GM18517 (cell line): ENCODE measurements at regions not wholly inside any gene's neighbourhood (a gene's known extent, or its start where the extent isn't known, plus 50 kb on each side); places are given as distances from the start of the nearest gene placed in this dataset.

Source experiments
- ATAC-seq: cut with Tn5 transposase; IDR thresholded peaks from one replicate; pipeline ENCODE4 v1.9.1; 2021; ENCODE audit warnings: mild to moderate bottlenecking, moderate library complexity; ENCODE audit not compliant: unreplicated experiment

DNA sequence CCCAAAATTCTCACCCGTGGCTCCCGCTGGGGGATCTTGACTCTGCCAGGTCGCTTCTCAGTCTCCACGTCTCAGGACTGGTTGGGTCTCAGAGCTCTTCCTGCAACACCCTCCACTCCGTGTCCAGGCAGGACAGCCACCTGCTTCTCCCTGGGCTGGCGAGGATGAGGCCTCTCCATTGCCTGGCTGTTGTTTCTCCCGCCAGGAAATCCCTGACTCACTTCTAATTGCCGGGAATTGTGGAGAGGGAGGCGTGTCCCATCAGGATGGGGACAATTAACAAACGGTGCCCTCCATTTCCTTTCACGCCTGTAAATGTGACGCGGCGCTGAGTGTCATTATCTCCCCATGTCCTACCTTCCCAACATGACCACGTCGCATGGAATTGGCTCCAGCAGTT lies 204.5 kb downstream of the RBFOX3 start:
- no peak for ATAC-seq

GRCh38 chr17:79405823-79406222 lies 205.0 kb downstream of the RBFOX3 start:
- ATAC-seq, result no peak

GRCh38 chr17:79404136-79404911 lies 206.5 kb downstream of the RBFOX3 start:
- no peak for ATAC-seq

DNA sequence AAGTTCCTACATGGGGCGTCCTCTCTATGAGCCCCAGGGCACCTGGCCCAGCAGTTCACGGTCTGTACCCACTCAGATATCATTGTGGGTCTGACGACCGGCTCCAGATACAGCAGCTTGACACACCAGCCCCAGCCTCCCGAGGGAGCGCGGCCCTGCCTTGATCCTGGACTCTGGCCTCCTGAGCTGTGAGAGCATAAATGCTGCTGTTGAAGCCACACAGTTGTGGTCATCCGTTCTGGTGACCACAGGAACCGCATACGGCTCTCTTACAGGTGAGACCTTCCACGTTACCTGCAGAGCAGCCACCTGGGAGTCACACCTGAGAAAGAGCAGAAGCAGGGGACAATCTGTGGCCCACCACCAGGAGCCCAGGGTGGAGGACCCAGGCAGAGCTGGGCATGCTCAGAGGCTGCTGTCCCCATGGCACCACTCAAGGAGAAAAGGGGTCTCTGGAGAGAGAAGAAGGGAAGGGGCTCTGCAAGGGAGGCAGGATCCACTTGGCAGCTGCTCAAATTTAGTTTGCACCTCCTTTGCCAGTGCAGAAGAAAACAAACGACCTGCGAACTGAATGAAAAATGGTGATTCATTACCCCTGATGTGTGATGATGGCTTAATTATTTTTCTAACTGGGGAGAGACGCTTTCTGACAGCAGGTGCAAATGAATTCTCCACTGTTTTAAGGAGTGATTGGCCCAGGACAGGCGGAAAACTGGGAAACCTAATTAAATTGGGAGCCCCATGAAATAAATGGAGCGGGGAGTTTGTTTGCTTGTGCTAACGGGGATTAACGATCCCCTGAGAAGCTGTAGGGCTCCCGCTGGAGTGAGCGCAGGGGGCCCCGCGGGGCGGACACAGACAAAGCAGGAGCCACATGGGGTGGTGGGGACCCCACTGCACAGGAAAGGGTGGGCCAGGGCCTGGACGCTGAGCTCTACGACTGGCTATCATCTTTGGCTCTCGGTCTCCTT lies 208.9 kb downstream of the RBFOX3 start:
- no peak for ATAC-seq

DNA sequence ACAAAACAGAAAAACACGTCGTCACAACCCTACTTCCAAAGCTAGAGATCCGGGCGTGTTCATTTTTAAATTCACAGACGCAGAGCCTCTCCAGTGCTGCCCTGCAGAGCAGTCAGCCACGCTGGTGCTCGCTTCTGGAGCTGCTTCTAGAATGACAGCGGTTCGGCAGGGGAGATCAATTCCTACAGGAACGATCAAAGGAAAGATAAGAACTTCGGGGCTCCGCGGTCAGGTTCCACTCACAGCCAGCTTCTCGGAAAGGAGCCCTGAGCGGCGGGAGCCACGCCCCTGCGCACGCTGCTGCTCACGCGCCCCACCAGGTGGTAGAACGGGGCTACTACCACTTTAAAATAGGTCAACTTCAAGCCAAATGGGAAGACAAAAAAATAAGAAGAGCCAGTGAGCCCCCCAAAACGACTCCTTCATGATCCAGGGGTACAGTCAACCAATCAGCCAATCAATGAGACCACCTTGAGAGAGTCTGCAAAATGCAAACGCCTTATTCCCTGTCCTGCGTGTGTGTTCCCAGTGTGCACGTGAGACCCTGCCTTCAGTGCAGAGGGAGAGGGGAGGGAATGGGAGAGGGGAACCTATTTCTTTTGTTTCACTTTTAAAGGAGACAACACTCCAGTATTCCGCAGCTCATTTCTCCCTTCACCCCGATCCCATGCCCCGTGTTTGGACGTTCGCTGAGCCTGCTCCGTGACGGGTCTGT lies 209.7 kb downstream of the RBFOX3 start:
- ATAC-seq, result no peak

GRCh38 chr17:79399610-79400144 lies 211.2 kb downstream of the RBFOX3 start:
- ATAC-seq, result no peak

DNA sequence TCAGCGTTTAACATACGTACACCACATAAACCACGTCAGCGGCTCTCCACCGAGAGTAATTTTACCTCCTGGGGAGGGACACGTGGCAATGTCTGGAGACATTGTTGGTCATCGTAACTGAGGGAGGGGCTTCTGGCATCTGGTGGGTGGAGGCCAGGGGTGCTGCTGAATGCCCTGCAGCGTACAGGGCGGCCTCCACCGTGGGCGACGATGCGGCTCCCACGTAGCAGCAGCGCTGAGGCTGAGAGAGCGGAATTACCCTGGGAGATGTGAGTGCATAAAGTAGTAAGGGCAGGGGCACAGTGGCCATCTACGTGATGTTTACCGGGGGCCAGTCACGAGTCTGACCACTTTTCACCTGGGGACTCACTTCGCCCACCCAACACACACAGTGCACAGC lies 212.4 kb downstream of the RBFOX3 start:
- ATAC-seq, result no peak

DNA sequence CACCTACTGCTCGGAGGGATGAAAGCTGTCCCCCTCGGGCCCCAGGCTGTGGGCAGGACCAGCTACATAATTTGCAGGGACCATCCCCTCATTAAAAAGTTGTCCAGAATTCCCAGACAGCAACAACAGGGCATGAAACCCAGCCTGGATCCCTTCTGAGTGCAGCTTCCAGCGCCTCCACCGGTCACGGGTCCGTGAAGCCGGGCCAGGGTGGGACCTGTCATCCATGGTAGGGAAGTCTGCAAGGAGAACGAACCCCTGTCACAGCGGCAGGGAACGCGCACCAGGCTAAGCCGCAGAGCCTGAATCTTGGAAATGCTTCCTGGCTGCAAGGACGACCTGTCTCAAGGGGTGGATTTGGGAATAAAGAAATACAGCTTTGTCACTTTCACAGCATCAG lies 214.2 kb downstream of the RBFOX3 start:
- ATAC-seq, result no peak

GRCh38 chr17:79395545-79395944 lies 215.3 kb downstream of the RBFOX3 start:
- ATAC-seq, result no peak

DNA sequence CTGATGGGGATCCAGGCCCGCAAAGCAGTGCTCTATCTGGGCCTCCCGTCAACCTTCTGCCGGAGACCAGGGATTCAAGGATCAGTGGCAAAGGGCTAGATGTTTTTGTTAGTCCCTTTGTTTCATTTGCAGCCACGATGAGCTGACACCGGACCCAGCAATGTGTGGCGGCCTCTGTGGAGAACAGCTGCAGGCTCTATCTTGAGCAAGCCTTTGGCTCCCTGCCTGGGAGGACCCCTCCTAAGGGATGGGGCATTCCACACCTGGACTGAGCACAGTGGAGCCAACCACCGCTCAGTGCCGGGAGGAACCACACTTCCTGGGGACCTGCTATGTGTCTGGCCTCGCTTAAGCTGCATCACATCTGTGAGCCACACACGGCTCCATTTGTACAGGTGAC lies 215.8 kb downstream of the RBFOX3 start:
- ATAC-seq, result no peak

DNA sequence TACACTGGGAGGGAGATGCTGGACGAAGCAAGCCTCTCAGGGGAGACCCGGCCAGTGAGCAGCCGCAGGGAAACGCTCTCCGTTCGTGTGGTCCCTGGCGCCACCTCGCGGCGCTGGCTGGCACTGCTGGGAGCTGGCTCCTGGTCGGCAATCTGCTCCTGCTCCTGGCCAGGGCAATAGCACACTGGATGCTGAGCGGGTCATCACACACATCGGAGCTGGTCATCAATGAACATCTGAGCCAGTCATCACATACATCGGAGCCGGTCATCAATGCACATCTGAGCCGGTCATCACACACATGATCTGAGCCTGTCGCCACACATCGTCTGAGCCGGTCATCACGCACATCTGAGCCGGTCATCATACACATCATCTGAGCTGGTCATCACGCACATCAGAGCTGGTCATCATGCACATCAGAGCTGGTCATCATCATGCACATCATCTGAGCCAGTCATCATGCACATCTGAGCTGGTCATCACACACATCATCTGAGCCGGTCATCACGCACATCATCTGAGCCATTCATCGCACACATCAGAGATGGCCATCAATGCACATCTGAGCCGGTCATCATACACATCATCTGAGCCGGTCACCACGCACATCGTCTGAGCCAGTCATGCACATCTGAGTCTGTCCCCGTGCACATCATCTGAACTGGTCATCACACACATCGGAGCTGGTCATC lies 217.3 kb downstream of the RBFOX3 start:
- ATAC-seq, result no peak

- no peak for ATAC-seq
Measured at GRCh38 chr17:79392598-79392997, 218.3 kb downstream of the RBFOX3 start.

DNA sequence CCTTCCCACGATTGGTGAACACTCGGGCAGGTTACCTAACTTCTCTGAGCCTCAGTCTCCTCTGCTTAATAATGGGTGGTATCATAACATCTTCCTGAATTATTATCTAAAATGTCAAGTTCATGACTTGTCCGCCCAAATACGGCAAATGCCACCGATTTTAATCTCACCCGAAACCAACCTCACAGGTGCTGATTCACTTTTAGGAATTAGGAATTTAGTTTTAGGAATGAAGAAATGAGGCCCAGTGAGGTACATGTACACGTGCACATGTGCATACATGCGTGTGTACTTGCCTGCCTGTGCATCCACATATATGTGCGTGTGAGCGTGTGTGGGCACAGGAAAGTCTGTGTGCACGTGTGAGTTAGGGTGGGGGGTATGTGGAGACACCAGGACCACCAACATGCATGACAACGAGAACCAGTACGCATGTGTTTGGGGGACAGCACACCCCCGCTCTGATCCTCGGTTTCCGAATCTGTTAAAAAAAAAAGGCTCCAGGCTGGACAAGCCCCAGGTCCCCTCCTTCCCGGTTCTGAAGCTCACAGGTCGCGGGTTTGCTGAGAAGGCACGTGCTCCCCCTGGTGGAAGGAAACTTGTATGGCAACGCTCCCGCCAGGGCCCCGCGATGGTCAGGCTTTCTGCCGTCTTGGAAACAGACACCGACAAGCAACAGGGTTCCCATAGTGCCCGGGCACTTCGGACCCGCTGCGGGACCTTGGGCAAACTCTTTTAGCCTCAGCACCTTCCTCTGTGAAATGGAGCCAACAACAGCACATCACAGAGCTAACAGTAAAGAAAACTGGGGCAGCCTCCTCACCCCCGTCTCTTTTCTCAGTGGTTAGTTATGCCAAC lies 219.2 kb downstream of the RBFOX3 start:
- ATAC-seq, result no peak

DNA sequence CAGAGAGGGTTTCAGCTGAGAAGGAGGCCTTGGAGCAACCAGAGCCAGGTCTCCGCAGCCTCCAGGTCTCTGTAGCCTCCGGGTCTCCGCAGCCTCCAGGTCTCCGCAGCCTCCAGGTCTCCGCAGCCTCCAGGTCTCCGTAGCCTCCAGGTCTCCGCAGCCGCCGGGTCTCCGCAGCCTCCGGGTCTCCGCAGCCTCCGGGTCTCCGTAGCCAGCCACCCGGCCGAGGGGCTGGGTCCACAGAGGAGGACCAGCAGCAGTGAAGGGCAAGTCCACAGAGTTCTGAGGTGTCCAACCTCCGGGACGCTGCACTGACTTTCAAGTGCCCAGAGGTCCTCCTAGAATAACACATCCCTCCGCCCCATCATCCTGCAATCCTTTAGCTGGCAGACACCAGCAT lies 221.0 kb downstream of the RBFOX3 start:
- no peak for ATAC-seq

GRCh38 chr17:79388556-79389295 lies 222.1 kb downstream of the RBFOX3 start:
- ATAC-seq, result no peak

DNA sequence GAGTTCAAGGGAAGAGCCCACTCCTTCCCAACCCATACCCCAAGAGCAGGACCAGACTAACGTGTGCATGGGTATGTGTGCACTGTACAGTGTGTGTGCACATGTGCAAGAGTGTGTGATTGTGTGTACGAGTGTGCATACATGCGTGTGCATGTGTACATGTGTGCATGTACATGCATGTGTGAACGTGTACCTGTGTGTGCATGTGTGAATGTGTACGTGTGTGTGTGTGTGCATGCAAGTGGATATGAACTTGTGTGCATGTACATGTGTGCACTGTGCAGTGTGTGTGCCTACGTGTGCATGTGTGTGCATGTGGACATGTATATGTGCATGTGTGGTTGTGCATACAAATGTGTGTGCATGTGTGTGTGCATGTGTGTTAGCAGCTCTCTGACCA lies 223.1 kb downstream of the RBFOX3 start:
- ATAC-seq, result no peak

DNA sequence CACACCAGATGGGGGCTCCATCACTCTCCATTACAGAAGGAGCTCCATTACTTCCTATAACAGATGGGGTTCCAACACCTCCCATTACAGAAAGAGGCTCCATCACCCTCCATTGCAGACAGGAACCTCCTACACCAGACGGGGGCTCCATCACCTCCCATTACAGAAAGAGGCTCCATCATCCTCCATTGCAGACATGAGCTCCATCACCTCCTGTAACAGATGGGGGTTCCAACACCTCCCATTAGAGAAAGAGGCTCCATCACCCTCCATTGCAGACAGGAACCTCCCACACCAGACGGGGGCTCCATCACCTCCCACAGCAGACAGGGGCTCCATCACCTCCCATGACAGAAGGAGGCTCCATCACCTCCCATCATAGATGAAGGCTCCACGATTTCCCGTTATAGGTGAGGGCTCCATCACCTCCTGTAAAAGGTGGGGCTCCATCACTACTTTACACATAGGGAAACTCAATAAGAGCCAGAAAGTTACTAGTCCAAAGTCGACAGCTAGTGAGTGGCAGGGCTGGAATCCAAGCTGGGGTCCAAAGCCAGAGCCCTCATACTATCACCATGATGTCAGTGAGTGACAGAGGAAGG lies 224.8 kb downstream of the RBFOX3 start:
- no peak for ATAC-seq

GRCh38 chr17:79382313-79382712 lies 228.5 kb downstream of the RBFOX3 start:
- ATAC-seq, result no peak
